ENCODE measurements at regions not wholly inside any gene's neighbourhood (a gene's known extent, or its start where the extent isn't known, plus 50 kb on each side); places are given as distances from the start of the nearest gene placed in this dataset.

DNA sequence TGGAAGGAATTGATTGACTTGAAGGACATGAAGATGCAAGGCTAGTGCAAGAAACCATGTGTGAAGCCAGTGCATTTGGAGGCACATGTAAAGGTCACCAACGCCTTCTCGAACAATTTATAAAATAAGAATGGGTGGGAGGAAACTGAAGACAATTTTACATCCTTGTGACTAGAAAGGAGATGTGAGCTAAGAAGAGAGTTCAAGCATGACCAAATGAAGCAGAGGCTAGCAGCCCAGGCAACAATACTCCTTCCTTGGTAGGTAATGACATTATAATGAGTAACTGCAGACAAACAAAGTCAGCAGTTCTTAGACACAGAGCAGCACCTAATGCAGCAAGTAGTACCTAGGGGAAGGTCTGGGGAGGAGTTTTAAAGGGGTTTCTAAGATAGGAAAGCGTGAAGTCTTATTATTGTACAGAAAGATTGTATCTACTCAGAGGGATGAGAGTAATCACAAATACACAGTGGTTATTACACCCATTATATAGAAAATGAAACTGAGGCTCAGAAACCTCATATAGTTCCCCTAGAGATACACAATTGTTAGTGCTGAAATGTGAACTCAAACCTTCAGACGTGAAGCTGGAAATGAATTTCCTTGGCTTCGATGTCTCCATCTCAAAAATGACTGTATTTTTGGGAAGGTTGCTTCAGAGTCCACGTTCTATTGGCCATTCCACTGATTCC is 56.1 kb downstream of the ATXN3L start:
- TF ChIP-seq FOXS1 (CRISPR knock-in tag; IDR thresholded peaks at IDR 0.05) (no peak), RFX5 (IDR thresholded peaks at IDR 0.05) (no peak), HEYL (CRISPR knock-in tag; IDR thresholded peaks at IDR 0.05) (no peak), NR3C1 (IDR thresholded peaks at IDR 0.05) (no peak), RCOR1 (IDR thresholded peaks at IDR 0.05; ENCODE audit: low read depth, low read length) (no peak), CBX8 (IDR thresholded peaks at IDR 0.05) (no peak), JUNB (IDR thresholded peaks at IDR 0.05) (no peak), POLR2AphosphoS2 (conservative IDR thresholded peaks at IDR 0.05; ENCODE audit: low read length) (no peak), HOXB5 (CRISPR knock-in tag; IDR thresholded peaks at IDR 0.05) (no peak), HDAC2 (IDR thresholded peaks at IDR 0.05) (no peak), SMC3 (IDR thresholded peaks at IDR 0.05) (no peak), EHF (CRISPR knock-in tag; IDR thresholded peaks at IDR 0.05) (no peak), TP53 (CRISPR knock-in tag; IDR thresholded peaks at IDR 0.05) (no peak), CHD2 (IDR thresholded peaks at IDR 0.05; ENCODE audit: low read length, partially characterized antibody) (no peak), POLR2A (IDR thresholded peaks at IDR 0.05; ENCODE audit: low read length) (no peak), NFE2L2 (conservative IDR thresholded peaks at IDR 0.05; ENCODE audit: low read length) (no peak), TFCP2L1 (CRISPR knock-in tag; IDR thresholded peaks at IDR 0.05) (no peak), BHLHE40 (IDR thresholded peaks at IDR 0.05; ENCODE audit: low read depth, low read length) (no peak)
- no peak overlapping the region for H3K4me2 ChIP-seq
- ChIA-PET CTCF (no interaction called here), POLR2A (no interaction called here)
- no peak overlapping the region for H3K27ac ChIP-seq
- WGBS (ENCODE audit: missing lambda C conversion rate): 92% methylated on average over 6 of the region's 6 CpGs
- no peak for DNase-seq (ENCODE audit: low read depth in 1 of 2, low spot score in 1 of 2)
- H3K4me3 ChIP-seq: no peak overlapping the region
- FAIRE-seq: peak; percentile 56
- no peaks in the 10 kb centered on the region for H3K9me3 ChIP-seq
- no peaks in the 10 kb centered on the region for H3K4me1 ChIP-seq
- ATAC-seq: no peak

DNA sequence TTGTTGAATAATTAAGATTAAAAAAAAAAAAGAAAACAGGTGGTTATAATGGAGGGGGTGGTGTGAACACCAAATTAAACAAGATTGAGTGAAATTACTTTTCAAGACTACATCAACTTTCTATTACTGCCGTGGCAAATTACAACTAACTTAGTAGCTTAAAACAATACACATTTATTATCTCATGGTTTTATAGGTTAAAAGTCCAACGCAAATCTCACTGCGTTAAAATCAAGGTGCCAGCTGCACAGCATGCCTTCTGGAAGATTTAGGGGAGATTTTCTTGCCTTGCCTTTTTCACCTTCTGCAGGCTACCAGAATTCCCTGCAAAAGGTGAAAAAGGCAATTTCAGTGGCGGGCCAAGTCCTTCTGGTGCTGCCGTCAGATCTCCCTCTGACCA is 58.5 kb downstream of the ATXN3L start:
- no peak overlapping the region for H3K4me3 ChIP-seq
- ATAC-seq (no peak), FAIRE-seq (peak; percentile 56), DNase-seq (ENCODE audit: low read depth in 1 of 2, low spot score in 1 of 2) (no peak)
- no peak overlapping the region for H3K27ac ChIP-seq
- H3K4me2 ChIP-seq: no peak overlapping the region
- TF ChIP-seq, protein P1, sequence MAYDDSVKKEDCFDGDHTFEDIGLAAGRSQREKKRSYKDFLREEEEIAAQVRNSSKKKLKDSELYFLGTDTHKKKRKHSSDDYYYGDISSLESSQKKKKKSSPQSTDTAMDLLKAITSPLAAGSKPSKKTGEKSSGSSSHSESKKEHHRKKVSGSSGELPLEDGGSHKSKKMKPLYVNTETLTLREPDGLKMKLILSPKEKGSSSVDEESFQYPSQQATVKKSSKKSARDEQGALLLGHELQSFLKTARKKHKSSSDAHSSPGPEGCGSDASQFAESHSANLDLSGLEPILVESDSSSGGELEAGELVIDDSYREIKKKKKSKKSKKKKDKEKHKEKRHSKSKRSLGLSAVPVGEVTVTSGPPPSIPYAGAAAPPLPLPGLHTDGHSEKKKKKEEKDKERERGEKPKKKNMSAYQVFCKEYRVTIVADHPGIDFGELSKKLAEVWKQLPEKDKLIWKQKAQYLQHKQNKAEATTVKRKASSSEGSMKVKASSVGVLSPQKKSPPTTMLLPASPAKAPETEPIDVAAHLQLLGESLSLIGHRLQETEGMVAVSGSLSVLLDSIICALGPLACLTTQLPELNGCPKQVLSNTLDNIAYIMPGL (CRISPR knock-in tag; IDR thresholded peaks at IDR 0.05; ENCODE audit: borderline replicate concordance): no peak
- TF ChIP-seq, protein P2, sequence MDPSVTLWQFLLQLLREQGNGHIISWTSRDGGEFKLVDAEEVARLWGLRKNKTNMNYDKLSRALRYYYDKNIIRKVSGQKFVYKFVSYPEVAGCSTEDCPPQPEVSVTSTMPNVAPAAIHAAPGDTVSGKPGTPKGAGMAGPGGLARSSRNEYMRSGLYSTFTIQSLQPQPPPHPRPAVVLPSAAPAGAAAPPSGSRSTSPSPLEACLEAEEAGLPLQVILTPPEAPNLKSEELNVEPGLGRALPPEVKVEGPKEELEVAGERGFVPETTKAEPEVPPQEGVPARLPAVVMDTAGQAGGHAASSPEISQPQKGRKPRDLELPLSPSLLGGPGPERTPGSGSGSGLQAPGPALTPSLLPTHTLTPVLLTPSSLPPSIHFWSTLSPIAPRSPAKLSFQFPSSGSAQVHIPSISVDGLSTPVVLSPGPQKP (IDR thresholded peaks at IDR 0.05; ENCODE audit: low read depth, low read length): no peak
- TF ChIP-seq PHF8 (IDR thresholded peaks at IDR 0.05; ENCODE audit: borderline replicate concordance, low read depth) (no peak), FOSB (CRISPR knock-in tag; IDR thresholded peaks at IDR 0.05) (no peak), RFX5 (IDR thresholded peaks at IDR 0.05) (no peak), HOXA7 (CRISPR knock-in tag; IDR thresholded peaks at IDR 0.05) (no peak), ESRRA (IDR thresholded peaks at IDR 0.05; ENCODE audit: borderline replicate concordance, low read length) (no peak)
- no peaks in the 10 kb centered on the region for H3K4me1 ChIP-seq
- no peaks in the 10 kb centered on the region for H3K9me3 ChIP-seq
- ChIA-PET CTCF (no interaction called here), POLR2A (no interaction called here)
- 93% methylated on average over 5 of the region's 5 CpGs for WGBS (ENCODE audit: missing lambda C conversion rate)

DNA sequence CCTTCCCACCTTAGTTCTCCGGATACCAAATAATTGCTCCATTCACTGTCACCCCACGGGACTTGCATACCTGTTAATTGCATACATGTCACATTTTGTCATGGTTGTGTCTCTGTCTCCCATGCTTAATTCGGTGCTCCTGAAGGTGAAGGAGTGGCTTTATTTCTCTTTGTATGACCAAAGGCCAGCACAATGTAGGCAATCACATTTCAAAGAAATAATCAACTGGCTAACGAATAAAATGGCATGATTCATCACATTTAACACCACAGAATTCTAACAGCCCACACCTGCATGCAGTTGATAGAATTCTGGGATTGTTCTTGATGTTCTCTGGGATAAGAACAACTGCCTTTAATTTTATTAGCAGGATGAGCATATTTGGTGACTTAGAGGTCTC is 59.3 kb downstream of the ATXN3L start:
- Histone ChIP-seq H3K27ac (no peak overlapping the region), H3K4me2 (no peak overlapping the region), H3K4me3 (no peak overlapping the region), H3K4me1 (no peaks in the 10 kb centered on the region), H3K9me3 (no peaks in the 10 kb centered on the region)
- ATAC-seq: no peak
- 74% methylated on average over 4 of the region's 4 CpGs for WGBS (ENCODE audit: missing lambda C conversion rate)
- POLR2A ChIA-PET: no interaction called here
- DNase-seq (ENCODE audit: low read depth in 1 of 2, low spot score in 1 of 2): no peak
- FAIRE-seq: no peak
- CTCF ChIA-PET: no interaction called here
- TF ChIP-seq, protein P3, sequence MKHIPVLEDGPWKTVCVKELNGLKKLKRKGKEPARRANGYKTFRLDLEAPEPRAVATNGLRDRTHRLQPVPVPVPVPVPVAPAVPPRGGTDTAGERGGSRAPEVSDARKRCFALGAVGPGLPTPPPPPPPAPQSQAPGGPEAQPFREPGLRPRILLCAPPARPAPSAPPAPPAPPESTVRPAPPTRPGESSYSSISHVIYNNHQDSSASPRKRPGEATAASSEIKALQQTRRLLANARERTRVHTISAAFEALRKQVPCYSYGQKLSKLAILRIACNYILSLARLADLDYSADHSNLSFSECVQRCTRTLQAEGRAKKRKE (CRISPR knock-in tag; IDR thresholded peaks at IDR 0.05; ENCODE audit: low read depth): no peak
- TF ChIP-seq HOXA7 (CRISPR knock-in tag; IDR thresholded peaks at IDR 0.05) (no peak), NPAS2 (CRISPR knock-in tag; IDR thresholded peaks at IDR 0.05; ENCODE audit: borderline replicate concordance) (no peak), HOXB13 (CRISPR knock-in tag; IDR thresholded peaks at IDR 0.05; ENCODE audit: low read depth) (no peak), ZFP36 (IDR thresholded peaks at IDR 0.05; ENCODE audit: borderline replicate concordance, partially characterized antibody) (no peak), EHF (CRISPR knock-in tag; IDR thresholded peaks at IDR 0.05) (no peak), MYC (IDR thresholded peaks at IDR 0.05; ENCODE audit: borderline replicate concordance, low read length) (no peak), HOXB5 (CRISPR knock-in tag; IDR thresholded peaks at IDR 0.05) (no peak), RFX5 (IDR thresholded peaks at IDR 0.05) (no peak), TP53 (CRISPR knock-in tag; IDR thresholded peaks at IDR 0.05) (no peak), EHMT2 (IDR thresholded peaks at IDR 0.05; ENCODE audit: low read depth) (no peak), RAD21 (conservative IDR thresholded peaks at IDR 0.05 in 1 of 2, IDR thresholded peaks at IDR 0.05 in 1 of 2) (no peak)
- TF ChIP-seq, protein P4, sequence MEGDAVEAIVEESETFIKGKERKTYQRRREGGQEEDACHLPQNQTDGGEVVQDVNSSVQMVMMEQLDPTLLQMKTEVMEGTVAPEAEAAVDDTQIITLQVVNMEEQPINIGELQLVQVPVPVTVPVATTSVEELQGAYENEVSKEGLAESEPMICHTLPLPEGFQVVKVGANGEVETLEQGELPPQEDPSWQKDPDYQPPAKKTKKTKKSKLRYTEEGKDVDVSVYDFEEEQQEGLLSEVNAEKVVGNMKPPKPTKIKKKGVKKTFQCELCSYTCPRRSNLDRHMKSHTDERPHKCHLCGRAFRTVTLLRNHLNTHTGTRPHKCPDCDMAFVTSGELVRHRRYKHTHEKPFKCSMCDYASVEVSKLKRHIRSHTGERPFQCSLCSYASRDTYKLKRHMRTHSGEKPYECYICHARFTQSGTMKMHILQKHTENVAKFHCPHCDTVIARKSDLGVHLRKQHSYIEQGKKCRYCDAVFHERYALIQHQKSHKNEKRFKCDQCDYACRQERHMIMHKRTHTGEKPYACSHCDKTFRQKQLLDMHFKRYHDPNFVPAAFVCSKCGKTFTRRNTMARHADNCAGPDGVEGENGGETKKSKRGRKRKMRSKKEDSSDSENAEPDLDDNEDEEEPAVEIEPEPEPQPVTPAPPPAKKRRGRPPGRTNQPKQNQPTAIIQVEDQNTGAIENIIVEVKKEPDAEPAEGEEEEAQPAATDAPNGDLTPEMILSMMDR (IDR thresholded peaks at IDR 0.05): no peak
